Lower leg skin (tissue), 4 donors: ENCODE measurements at regions not wholly inside any gene's neighbourhood (a gene's known extent, or its start where the extent isn't known, plus 50 kb on each side); places are given as distances from the start of the nearest gene placed in this dataset.

Experiments used
- DNase-seq, 2 donors: peaks; one replicate each; pipeline ENCODE4 v3.0.0-alpha.2; 2019; ENCODE audit warnings: low spot score in 2 of 2
- H3K4me3 ChIP-seq: fragments of 200-600 bp; sonication (generic); 2 replicates; pipeline ENCODE4 v1.5.1; 2017; ENCODE audit warnings: mild to moderate bottlenecking, low read depth; ENCODE audit not compliant: poor library complexity, severe bottlenecking
- CTCF ChIP-seq, 3 donors: fragments of 450-650 bp; IDR thresholded peaks; one replicate each; pipeline ENCODE4 v1.5.1; 2016; ENCODE audit warnings: antibody characterized with exemption in 3 of 3, mild to moderate bottlenecking in 3 of 3, moderate library complexity in 2 of 3
- POLR2A ChIP-seq, 2 donors: fragments of 450-650 bp; IDR thresholded peaks; one replicate each; pipeline ENCODE4 v1.6.1; 2016 to 2017; ENCODE audit warnings: antibody characterized with exemption in 2 of 2, mild to moderate bottlenecking in 1 of 2, moderate library complexity in 1 of 2
- WGBS, 2 donors: methylation state at CpG; one replicate each; pipeline ENCODE4 v1.1.5; 2018; 5-methylcytosine and 5-hydroxymethylcytosine counted together
- intact Hi-C: fragments of 100-400 bp; cut with DNase I; formaldehyde crosslinking; loops from one replicate; pipeline ENCODE4 v1.15.0; 2023; ENCODE audit warnings: low total_unique reads

GRCh38 chr22:44591146-44591790, 93.2 kb upstream of the RTL6 start:
- TF ChIP-seq CTCF (IDR thresholded peaks at IDR 0.05) (no peak), POLR2A (IDR thresholded peaks at IDR 0.05) (no peak)
- intact Hi-C loops: no loop called here
- 84 to 97% methylated on average over 16 to 17 of the region's 19 CpGs for WGBS, 2 donors
- no peak overlapping the region for H3K4me3 ChIP-seq
- no peak for DNase-seq

GRCh38 chr22:44590291-44590690, 92.3 kb upstream of the RTL6 start:
- intact Hi-C loops: no loop called here
- H3K4me3 ChIP-seq: no peak overlapping the region
- DNase-seq: no peak
- WGBS, 2 donors: 85 to 92% methylated on average over 8 to 13 of the region's 13 CpGs
- TF ChIP-seq CTCF (IDR thresholded peaks at IDR 0.05): no peak
- no peak for TF ChIP-seq POLR2A (IDR thresholded peaks at IDR 0.05)

- 96 to 98% methylated on average over 5 of the region's 5 CpGs for whole genome bisulfite sequencing, 2 donors
- no peak overlapping the region for H3K4me3 ChIP-seq
- no peak for TF ChIP-seq POLR2A (IDR thresholded peaks at IDR 0.05)
- no peak for TF ChIP-seq CTCF (IDR thresholded peaks at IDR 0.05)
- intact Hi-C loops: no loop called here
- DNase-seq: no peak
Observed at GRCh38 chr22:44589831-44590230, 91.8 kb upstream of the RTL6 start.

GRCh38 chr22:44588348-44588747, 90.3 kb upstream of the RTL6 start:
- no peak overlapping the region for H3K4me3 ChIP-seq
- WGBS, 2 donors: 93 to 94% methylated on average over 14 of the region's 14 CpGs
- intact Hi-C loops: no loop called here
- DNase-seq: peak in 1 of 2 donors; percentile 56
- TF ChIP-seq POLR2A (IDR thresholded peaks at IDR 0.05) (no peak), CTCF (IDR thresholded peaks at IDR 0.05) (no peak)

GRCh38 chr22:44587737-44588310, 89.8 kb upstream of the RTL6 start:
- no peak overlapping the region for H3K4me3 ChIP-seq
- WGBS, 2 donors: 79 to 81% methylated on average over 3 of the region's 3 CpGs
- no peak for DNase-seq
- TF ChIP-seq CTCF (IDR thresholded peaks at IDR 0.05) (no peak), POLR2A (IDR thresholded peaks at IDR 0.05) (no peak)
- intact Hi-C loops: no loop called here
